Mucosa of rectum (tissue), 2 donors: ENCODE measurements at regions not wholly inside any gene's neighbourhood (a gene's known extent, or its start where the extent isn't known, plus 50 kb on each side); places are given as distances from the start of the nearest gene placed in this dataset.
"Not testable (repeated sequence)": the region's sequence is repeated elsewhere in the genome, so short reads cannot be mapped to it uniquely, and the experiment has no call there.

Source experiments
- H3K27ac ChIP-seq, 2 donors: one replicate each; pipeline ENCODE4 v1.7.0; 2013; ENCODE audit warnings: inconsistent platforms in 2 of 2, low read depth in 2 of 2, low read length in 2 of 2
- H3K27me3 ChIP-seq, 2 donors: one replicate each; pipeline ENCODE4 v1.7.0; 2013; ENCODE audit warnings: low read length in 2 of 2; ENCODE audit not compliant: control insufficient read depth in 2 of 2, insufficient read depth in 2 of 2
- H3K36me3 ChIP-seq, 2 donors: one replicate each; pipeline ENCODE4 v1.7.0; 2013; ENCODE audit warnings: low read length in 2 of 2; ENCODE audit not compliant: control insufficient read depth in 2 of 2, insufficient read depth in 2 of 2
- H3K4me1 ChIP-seq, 2 donors: one replicate each; pipeline ENCODE4 v1.7.0; 2013; ENCODE audit warnings: low read length in 2 of 2, mild to moderate bottlenecking in 1 of 2; ENCODE audit not compliant: control insufficient read depth in 2 of 2, insufficient read depth in 2 of 2
- H3K4me3 ChIP-seq, 2 donors: one replicate each; pipeline ENCODE4 v1.7.0; 2013; ENCODE audit warnings: low read length in 2 of 2
- H3K9ac ChIP-seq, 2 donors: one replicate each; pipeline ENCODE4 v1.7.0; 2013; ENCODE audit warnings: low read length in 2 of 2, low read depth in 1 of 2, mild to moderate bottlenecking in 1 of 2
- H3K9me3 ChIP-seq, 2 donors: one replicate each; pipeline ENCODE4 v1.7.0; 2013; ENCODE audit warnings: low read length in 2 of 2; ENCODE audit not compliant: control insufficient read depth in 2 of 2
- donor health status: healthy.
- donor health status: Normal muscosa, but diverticular disease.

DNA sequence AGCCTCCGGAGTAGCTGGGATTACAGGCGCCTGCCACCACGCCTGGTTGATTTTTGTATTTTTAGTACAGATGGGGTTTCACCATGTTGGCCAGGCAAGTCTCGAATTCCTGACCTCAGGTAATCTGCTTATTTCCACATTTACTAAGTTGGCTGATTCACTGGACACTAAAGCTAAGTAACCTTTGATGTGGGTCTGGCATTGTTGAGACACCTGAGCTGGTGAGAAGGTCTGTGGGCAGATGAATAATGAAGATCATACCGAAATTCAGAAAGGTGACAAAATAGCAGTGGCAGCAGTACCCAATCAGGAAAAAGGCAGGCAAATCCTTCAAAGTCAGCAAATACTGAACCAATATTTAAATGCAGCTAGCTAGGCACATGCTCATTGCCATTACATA is 210.6 kb upstream of the ZNF608 start:
- H3K9me3 ChIP-seq = no peaks in the 10 kb centered on the region
- H3K4me1 ChIP-seq = no peaks in the 10 kb centered on the region
- no peak overlapping the region for H3K9ac ChIP-seq
- H3K4me3 ChIP-seq = no peak overlapping the region
- no peaks in the 10 kb centered on the region for H3K36me3 ChIP-seq
- H3K27ac ChIP-seq = no peak overlapping the region
- H3K27me3 ChIP-seq = no peaks in the 10 kb centered on the region

DNA sequence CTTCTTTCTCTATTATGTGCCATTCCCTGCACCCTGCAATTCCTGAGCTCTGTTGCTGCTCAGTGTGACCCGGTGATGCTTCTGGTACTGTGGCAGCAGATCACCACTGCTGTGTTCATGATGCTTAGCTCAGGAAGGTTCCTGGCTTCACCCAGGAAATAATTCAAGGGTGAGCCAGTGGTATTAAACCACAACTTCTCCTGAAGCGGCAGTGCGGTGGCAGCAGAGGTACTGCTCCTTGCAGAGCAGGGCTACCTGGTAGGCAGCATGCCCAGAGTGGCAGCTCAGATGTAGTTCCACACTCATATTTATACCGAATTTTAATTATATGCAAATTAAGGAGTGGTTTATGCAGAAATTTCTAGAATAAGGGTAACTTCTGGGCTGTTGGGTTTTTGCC is 213.8 kb upstream of the ZNF608 start:
- Histone ChIP-seq H3K27me3 (no peaks in the 10 kb centered on the region), H3K9ac (no peak overlapping the region), H3K4me1 (no peaks in the 10 kb centered on the region), H3K27ac (no peak overlapping the region), H3K4me3 (no peak overlapping the region), H3K36me3 (no peaks in the 10 kb centered on the region), H3K9me3 (no peaks in the 10 kb centered on the region)

DNA sequence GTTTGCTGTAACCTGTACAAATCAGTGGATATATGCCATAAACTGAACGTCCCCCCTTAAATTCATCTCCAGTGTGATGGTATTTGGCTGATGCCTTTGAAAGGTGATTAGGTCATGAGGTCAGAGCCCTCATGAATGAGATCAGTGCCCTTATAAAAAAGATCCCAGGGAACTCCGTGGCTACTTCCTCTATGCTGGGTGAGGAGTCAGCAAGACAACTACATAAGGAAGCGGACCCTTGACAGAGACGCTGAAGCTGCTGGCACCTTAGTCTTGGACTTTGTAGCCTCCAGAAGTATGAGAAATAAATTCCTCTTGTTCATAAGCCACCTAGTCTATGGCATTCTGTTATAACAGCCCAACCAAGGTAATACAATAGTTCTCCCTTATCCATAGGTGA is 215.1 kb upstream of the ZNF608 start:
- H3K9ac ChIP-seq = no peak overlapping the region
- no peaks in the 10 kb centered on the region for H3K27me3 ChIP-seq
- no peak overlapping the region for H3K27ac ChIP-seq
- no peaks in the 10 kb centered on the region for H3K9me3 ChIP-seq
- H3K36me3 ChIP-seq = no peaks in the 10 kb centered on the region
- H3K4me3 ChIP-seq = no peak overlapping the region
- no peaks in the 10 kb centered on the region for H3K4me1 ChIP-seq

DNA sequence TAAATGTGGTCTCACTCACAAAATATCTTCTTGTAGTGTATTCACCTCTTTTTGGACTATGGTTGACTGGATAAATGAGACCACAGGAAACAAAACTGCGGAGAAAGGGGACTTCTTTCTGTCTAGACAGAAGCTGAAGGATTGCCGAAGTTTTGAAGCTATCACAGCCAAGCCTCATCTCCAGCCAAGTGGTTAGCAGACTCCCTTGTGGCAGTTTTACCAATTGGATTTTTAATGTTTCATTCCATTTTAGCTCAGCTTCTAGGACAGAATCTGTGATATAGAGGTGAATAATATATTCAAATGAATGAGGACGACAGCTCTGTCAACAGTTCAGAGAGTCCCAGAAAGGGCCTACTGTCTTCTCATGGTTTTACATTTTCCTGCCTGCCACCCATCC is 215.7 kb upstream of the ZNF608 start:
- no peaks in the 10 kb centered on the region for H3K4me1 ChIP-seq
- H3K9me3 ChIP-seq = no peaks in the 10 kb centered on the region
- H3K36me3 ChIP-seq = no peaks in the 10 kb centered on the region
- no peaks in the 10 kb centered on the region for H3K27me3 ChIP-seq
- no peak overlapping the region for H3K9ac ChIP-seq
- no peak overlapping the region for H3K27ac ChIP-seq
- no peak overlapping the region for H3K4me3 ChIP-seq

DNA sequence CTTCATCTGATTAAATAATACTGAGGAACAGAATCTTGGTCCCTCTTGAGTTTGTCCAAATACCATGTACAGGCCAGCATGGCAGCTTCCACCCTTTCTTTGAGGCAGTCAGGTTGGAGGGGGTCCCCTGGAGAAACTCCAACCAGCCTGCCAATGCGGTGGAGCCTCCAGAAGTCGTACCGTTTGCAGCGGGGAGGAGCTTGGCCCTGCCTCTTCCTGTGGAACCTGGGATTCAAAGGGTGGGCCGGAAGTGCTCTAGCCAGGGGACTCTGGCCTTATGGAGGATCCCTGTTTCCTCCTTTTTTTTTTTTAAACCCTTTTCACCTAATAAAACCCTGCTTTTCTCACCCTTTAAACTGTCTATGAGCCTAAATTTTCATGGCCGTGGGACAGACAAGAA is 216.3 kb upstream of the ZNF608 start:
- Histone ChIP-seq H3K27ac (no peak overlapping the region), H3K4me1 (no peaks in the 10 kb centered on the region), H3K9ac (no peak overlapping the region), H3K36me3 (no peaks in the 10 kb centered on the region), H3K9me3 (no peaks in the 10 kb centered on the region), H3K4me3 (no peak overlapping the region), H3K27me3 (no peaks in the 10 kb centered on the region)

DNA sequence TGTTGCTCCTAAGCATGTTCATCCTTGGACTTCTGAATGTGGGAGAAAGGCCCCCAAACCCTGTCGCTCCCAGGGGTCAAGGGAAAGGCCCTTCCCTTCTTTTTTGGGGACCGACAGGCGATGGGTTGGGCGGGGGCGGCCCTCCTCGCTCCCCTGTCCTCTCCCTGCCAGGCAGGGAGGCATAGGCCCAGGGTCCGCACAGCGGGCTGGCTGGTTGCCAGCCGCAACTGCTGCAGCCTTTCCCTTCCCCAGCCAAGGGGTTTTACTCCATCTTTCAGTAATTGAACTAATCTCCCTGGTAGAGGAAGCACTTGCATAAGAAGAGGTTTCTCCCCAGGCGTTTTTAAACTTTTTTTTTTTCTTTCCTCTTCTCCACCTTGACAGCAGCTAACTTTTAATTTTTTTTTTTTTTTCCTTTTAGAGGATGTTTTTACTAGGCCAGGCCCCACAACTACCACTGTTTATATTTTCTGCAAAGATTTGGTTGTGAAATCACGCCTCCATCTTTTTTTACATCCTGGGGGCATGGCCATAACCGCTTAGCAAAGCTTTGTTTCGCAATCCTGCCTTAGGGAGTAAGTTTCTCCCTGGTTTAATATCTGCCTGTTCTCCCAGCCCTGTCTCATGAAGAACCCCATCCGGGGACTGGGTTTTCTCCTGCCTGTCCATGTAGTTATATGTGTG is 216.9 kb upstream of the ZNF608 start:
- Histone ChIP-seq H3K36me3 (no peaks in the 10 kb centered on the region), H3K9me3 (no peaks in the 10 kb centered on the region), H3K4me1 (no peaks in the 10 kb centered on the region), H3K4me3 (no peak overlapping the region), H3K27ac (no peak overlapping the region), H3K27me3 (no peaks in the 10 kb centered on the region), H3K9ac (no peak overlapping the region)

DNA sequence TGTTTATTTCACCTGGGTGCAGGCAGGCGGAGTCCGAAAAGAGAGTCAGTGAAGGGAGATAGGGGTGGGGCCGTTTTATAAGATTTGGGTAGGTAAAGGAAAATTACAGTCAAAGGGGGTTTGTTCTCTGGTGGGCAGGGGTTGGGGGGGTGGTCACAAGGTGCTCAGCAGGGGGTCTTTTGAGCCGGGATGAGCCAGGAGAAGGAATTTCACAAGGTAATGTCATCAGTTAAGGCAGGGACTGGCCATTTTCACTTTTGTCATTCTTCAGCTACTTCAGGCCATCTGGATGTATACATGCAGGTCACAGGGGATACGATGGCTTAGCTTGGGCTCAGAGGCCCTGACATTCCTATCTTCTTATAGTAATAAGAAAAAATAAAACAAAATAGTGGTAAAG is 220.3 kb upstream of the ZNF608 start:
- not testable (repeated sequence) for H3K27me3 ChIP-seq

DNA sequence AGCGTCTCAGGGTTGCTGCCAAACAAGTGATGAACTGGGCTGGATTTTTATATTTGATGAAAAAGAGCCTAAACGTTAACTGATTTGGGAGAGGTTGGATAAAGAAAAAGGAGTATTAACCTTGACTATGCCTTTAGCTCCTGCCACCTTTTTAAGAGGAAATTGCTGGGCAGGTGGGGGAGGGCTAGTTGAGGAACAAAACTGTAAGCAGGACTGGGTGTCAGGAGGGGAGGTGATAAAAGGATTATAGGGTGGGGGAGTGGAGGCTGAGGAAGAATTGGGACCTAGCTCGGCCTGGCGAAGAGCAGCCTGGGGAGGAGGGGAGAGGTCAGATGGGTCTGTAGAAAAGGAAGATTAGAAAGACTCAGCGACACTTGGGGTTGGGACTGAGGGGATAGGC is 223.9 kb upstream of the ZNF608 start:
- H3K9me3 ChIP-seq, H3K27me3 ChIP-seq, H3K4me1 ChIP-seq, H3K4me3 ChIP-seq, H3K36me3 ChIP-seq, H3K9ac ChIP-seq, H3K27ac ChIP-seq: not testable (repeated sequence)

More for the DNA sequence above, 220.3 kb upstream of the ZNF608 start:
- not testable (repeated sequence) for H3K9ac ChIP-seq, H3K9me3 ChIP-seq, H3K4me3 ChIP-seq, H3K4me1 ChIP-seq, H3K36me3 ChIP-seq, H3K27ac ChIP-seq

DNA sequence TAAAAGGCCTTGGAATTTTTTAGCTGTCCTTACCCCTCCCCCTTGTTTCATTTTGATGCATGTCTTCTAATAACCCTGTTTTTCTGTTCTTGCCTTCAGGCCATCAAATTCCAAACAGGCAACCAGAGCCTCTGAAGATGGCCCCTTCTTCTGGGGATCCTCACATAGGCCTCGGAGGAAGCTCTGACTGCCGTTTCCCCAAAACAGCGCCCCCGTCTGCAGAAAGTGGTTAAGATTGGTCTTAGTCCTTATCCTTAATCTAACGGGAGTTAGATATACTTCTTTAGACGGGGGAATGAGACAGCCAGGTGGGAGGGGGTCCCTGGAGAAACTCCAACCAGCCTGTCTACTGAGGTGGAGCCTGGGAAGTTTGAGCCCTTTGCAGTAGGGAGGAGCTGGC is 226.3 kb upstream of the ZNF608 start:
- H3K36me3 ChIP-seq = no peaks in the 10 kb centered on the region
- H3K9me3 ChIP-seq = no peaks in the 10 kb centered on the region
- no peak overlapping the region for H3K9ac ChIP-seq
- H3K4me3 ChIP-seq = no peak overlapping the region
- no peaks in the 10 kb centered on the region for H3K4me1 ChIP-seq
- H3K27me3 ChIP-seq = no peaks in the 10 kb centered on the region
- H3K27ac ChIP-seq = no peak overlapping the region

DNA sequence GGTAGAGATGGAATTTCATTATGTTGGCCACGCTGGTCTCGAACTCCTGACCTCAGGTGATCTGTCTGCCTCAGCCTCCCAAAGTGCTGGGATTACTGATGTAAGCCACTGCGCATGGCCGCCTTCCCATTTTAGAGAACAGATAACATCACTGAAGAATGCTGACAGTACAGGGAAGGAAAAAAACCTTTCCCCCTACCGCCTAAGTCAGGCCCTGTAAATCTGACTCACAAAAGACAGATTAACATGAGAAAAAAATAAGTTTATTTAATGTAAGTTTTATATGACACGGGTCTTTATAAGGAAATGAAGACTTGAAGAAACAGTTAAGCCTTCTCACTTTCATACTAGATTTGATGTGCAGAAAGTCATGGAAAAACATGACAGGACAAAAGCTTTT is 227.2 kb upstream of the ZNF608 start:
- no peaks in the 10 kb centered on the region for H3K27me3 ChIP-seq

DNA sequence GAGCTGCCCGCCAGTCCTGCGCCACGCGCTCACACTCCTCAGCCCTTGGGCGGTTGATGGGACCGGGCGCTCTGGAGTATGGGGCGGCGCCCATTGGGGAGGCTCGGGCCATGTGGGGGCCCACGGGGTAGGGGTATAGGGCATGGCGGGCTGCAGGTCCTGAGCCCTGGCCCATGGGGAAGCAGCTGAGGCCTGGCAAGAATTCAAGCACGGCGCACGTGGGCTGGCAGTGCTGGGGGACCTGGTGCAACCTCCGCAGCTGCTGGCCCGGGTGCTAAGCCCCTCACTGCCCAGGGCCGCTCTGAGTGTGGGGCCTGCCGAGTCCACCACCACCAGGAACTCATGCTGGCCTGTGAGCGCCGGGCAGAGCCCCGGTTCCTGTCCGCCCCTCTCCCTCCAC is 229.6 kb upstream of the ZNF608 start:
- no peaks in the 10 kb centered on the region for H3K4me1 ChIP-seq
- H3K27ac ChIP-seq = no peak overlapping the region

More for the DNA sequence above, 227.2 kb upstream of the ZNF608 start:
- H3K27ac ChIP-seq = no peak overlapping the region
- H3K4me3 ChIP-seq = no peak overlapping the region
- no peaks in the 10 kb centered on the region for H3K36me3 ChIP-seq
- no peaks in the 10 kb centered on the region for H3K9me3 ChIP-seq
- H3K4me1 ChIP-seq = no peaks in the 10 kb centered on the region
- no peak overlapping the region for H3K9ac ChIP-seq

More for the DNA sequence above, 229.6 kb upstream of the ZNF608 start:
- H3K27me3 ChIP-seq = no peaks in the 10 kb centered on the region
- H3K9me3 ChIP-seq = no peaks in the 10 kb centered on the region
- H3K36me3 ChIP-seq = no peaks in the 10 kb centered on the region
- no peak overlapping the region for H3K9ac ChIP-seq
- no peak overlapping the region for H3K4me3 ChIP-seq
